Stimulated activated CD4-positive, alpha-beta T cell treated with anti-CD3 and anti-CD28 coated beads, Interleukin-15, amount 100 ng/mL, for 24 hours (primary cell): ENCODE measurements at regions not wholly inside any gene's neighbourhood (a gene's known extent, or its start where the extent isn't known, plus 50 kb on each side); places are given as distances from the start of the nearest gene placed in this dataset.
A peak's percentile ranks its signal among the peaks of the same experiment; 100 is the strongest.
"Not testable (repeated sequence)": the region's sequence is repeated elsewhere in the genome, so short reads cannot be mapped to it uniquely, and the experiment has no call there.

Experiments
- DNase-seq: peaks from one replicate; pipeline ENCODE4 v3.0.0-alpha.2; 2020

GRCh38 chr6:113744861-113745260 is 112.3 kb upstream of the MARCKS start:
- DNase-seq, result no peak

GRCh38 chr6:113750151-113750855 is 106.8 kb upstream of the MARCKS start:
- DNase-seq, result no peak

GRCh38 chr6:113754291-113754690 is 102.9 kb upstream of the MARCKS start:
- no peak for DNase-seq

GRCh38 chr6:113755449-113756289 is 101.5 kb upstream of the MARCKS start:
- no peak for DNase-seq

DNA sequence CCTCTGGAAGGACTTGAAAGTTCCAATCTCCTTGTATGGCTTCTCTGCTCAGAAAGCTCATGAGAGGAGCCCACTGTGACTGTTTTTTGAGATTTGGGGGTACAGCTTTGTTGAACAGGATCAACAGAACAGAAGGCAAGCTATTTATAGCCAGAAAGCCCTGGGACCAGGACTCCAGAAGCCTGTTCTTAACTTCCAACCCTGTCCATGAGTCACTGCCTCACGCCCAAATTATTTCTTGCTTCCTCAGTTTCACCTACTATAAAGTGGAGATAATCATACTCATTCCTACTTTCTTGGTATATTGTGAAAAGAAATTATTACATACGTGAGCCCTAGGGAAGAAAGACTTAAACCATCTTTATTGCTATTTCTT is 100.9 kb upstream of the MARCKS start:
- DNase-seq, result no peak

GRCh38 chr6:113758214-113758613 is 98.9 kb upstream of the MARCKS start:
- DNase-seq, result no peak

DNA sequence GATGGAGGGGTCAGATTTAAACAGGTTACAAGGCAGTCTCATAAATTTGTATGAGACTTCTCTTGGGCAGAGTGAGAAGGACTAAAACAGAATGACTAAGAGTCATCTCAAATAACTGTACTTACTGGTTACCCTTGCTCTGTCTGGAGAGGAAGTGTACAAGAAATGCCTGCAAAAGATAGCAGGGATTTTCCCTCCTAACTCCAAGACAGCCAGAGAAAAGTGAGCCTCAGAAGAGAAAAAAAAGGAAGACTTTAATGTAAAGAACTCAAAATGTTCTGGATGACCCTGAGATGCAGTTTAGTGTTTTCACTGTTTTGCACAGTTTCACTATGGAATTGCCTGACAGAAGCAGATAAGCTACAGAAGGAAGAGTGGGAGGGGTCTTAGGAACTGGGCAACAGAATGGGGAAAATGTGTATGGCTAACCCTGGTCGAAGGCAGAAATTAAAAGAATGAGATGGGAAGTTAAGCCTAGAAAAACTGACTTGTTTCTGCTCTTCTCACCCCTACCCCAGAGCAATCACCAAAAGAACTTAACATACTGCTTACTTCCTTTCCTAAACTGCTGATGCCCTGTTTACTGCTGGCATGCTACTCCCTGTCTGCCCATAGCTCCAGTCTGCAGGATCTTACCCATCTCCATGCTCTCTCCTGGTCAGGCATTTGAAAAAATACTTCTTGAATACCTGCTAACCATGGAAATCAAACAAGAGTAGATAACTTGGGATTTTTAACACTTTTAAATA is 98.1 kb upstream of the MARCKS start:
- DNase-seq, result no peak

DNA sequence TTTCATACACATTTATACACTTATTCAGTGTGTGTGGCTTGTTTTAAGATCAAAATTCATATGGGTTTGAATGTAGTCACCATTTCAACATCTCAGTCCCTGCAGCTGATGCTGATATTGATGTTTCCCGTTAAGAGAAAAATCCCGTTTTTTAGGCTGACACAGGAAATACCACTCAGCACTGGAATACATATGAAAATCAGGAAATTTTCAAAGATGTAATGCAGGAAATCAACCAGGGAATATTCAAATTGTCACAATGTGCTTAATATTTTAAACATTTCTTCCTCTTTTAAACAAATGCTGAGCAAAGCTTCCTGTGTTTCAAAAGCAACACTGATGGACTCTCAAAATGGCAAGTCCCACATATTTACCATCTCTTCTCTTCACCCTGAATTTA is 94.5 kb upstream of the MARCKS start:
- no peak for DNase-seq

- DNase-seq, result no peak
Measured at GRCh38 chr6:113763311-113763766, 93.8 kb upstream of the MARCKS start.

GRCh38 chr6:113763876-113764275 is 93.3 kb upstream of the MARCKS start:
- DNase-seq, result peak; percentile 2

DNA sequence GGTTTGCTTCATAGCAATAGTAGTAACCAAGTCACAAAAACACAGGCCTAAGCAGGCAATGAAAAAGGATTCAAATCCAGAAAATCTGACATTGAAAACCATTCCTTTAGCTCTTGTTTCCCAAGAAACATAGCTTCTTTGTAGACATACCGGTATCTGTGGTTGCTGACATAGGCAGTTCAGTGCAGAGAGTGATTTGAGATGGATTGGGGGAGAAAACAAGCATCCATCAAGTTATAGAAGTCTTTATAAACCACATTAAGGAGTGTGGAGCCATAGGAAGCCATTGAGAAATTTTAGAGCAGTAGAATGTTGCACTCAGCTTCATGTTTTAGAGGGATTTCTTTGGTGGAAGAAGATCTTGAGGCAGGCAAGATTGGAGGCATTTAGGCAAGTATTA is 91.2 kb upstream of the MARCKS start:
- DNase-seq, result no peak

- no peak for DNase-seq
Measured at GRCh38 chr6:113767985-113768384, 89.2 kb upstream of the MARCKS start.

- DNase-seq, result no peak
Measured at GRCh38 chr6:113772961-113773360, 84.2 kb upstream of the MARCKS start.

- no peak for DNase-seq
Measured at GRCh38 chr6:113774127-113774825, 82.9 kb upstream of the MARCKS start.

- no peak for DNase-seq
Measured at GRCh38 chr6:113776998-113777397, 80.1 kb upstream of the MARCKS start.

DNA sequence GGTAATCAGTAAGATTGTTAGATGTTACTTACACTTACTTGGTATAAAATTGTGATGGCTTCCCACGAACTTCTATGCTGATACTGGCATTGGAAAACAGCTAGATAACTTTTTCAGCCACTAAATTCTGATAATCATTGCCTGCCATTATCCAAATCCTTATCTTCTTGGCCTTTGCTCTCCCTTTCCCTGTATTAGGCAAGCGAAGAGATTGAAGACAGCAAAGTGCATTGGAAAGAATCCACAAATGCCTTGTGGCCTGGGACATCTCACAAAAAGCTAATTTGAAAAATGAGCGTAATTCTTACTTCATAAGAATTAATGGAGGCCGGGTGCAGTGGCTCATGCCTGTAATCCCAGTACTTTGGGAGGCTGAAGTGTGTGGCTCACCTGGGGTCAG is 79.5 kb upstream of the MARCKS start:
- no peak for DNase-seq

DNA sequence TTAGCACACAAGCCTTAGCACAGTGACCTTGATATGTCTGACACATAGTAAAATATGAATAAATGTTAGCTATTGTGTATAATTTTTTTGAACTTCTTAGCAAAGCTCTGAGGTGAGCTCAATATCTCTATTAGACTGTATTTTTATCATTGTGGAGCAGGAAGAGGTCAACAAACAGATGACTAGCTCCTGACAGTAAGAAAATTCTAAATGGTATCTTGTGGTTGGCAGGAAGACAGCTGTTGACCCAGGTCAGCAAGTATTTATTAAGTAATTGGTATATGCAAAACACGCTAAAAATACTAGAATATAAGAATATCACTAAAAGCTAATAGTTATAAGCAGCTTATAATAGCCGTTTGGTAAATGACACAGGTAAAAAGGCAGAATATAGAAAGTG is 77.5 kb upstream of the MARCKS start:
- DNase-seq, result no peak

- no peak for DNase-seq
Measured at GRCh38 chr6:113782636-113783035, 74.5 kb upstream of the MARCKS start.

DNA sequence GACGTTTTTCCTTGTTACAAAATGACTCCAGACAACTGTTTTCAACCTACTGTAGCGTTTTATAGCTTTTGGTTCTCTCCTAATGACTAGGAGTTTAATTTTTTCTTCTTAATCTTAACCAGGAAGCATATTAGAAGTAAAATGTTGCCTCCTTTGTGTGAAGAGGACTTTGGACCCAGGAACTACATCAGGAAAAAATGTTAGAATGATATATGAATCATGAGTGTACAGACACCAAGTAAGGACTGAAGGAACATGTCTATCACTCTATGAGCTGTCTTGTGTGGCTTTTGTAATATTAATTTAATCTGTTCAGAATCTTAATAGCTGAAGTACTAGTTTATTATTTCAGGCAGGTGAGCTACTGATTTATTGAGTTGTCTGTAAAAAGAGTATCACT is 71.0 kb upstream of the MARCKS start:
- DNase-seq, result no peak

DNA sequence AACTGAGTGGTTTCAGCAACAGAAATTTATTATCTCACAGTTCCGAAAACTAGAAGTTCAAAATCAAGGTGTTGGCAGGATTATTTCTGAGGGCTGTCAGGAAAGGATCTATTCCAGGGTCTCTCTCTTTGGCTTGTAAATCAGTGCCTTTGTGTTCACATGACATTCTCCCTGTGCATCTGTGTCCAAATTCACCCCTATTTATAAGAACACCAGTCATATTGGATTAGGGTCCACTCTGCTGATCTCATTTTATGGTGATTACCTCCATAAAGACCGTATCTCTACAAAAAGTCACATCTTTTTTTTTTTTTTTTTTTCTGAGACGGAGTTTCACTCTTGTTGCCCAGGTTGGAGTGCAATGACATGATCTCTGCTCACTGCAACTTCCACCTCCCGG is 68.6 kb upstream of the MARCKS start:
- no peak for DNase-seq

- DNase-seq, result not testable (repeated sequence)
Measured at GRCh38 chr6:113791225-113791624, 65.9 kb upstream of the MARCKS start.

GRCh38 chr6:113795371-113795770 is 61.8 kb upstream of the MARCKS start:
- not testable (repeated sequence) for DNase-seq

DNA sequence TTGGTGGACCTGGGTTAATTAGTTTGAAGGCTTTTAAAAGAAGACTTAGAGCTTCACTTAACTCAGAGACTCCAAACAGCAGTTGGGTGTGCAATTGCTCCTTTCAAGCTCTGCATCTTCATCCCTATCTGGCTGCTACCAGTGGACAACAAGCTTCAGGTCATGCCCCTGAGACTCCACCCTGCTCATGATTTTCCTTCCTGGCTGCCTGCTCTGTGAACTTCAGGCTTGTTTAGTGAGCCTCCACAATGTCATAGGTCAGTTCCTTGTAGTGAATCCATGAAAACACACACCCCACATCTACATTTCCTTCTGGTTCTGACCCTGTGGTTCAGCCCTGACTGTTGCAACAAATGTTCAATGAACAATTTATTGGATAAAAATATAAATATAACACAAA is 61.1 kb upstream of the MARCKS start:
- no peak for DNase-seq
